Retinal pigment epithelial cell (primary cell): ENCODE measurements at regions not wholly inside any gene's neighbourhood (a gene's known extent, or its start where the extent isn't known, plus 50 kb on each side); places are given as distances from the start of the nearest gene placed in this dataset.

ENCODE experiments used
- DNase-seq: peaks from one replicate; pipeline ENCODE4 v3.0.0-alpha.2; 2010; ENCODE audit warnings: low read depth
- H3K4me3 ChIP-seq: 2 replicates; pipeline ENCODE4 v1.5.1; 2011; ENCODE audit warnings: mild to moderate bottlenecking, low read length, control low read depth, moderate library complexity
- CTCF ChIP-seq: conservative IDR thresholded peaks from 2 replicates; pipeline ENCODE4 v1.5.1; 2011; ENCODE audit warnings: low read depth, low read length, control low read depth, inconsistent platforms

- DNase-seq = no peak
- peak; percentile 71 for TF ChIP-seq CTCF
- no peak overlapping the region for H3K4me3 ChIP-seq
These were observed 128.5 kb upstream of the RAB12 start for GRCh38 chr18:8480506-8481328.

- no peak for TF ChIP-seq CTCF
- H3K4me3 ChIP-seq = no peak overlapping the region
- no peak for DNase-seq
These were observed 124.3 kb upstream of the RAB12 start for GRCh38 chr18:8484951-8485350.

GRCh38 chr18:8489761-8490160 is 119.5 kb upstream of the RAB12 start:
- DNase-seq = no peak
- no peak for TF ChIP-seq CTCF
- H3K4me3 ChIP-seq = no peak overlapping the region

- TF ChIP-seq CTCF = no peak
- no peak overlapping the region for H3K4me3 ChIP-seq
- no peak for DNase-seq
These were observed 117.7 kb upstream of the RAB12 start for GRCh38 chr18:8491516-8491915.

- TF ChIP-seq CTCF = no peak
- no peak for DNase-seq
- H3K4me3 ChIP-seq = no peak overlapping the region
These were observed 116.1 kb upstream of the RAB12 start for GRCh38 chr18:8493141-8493540.

GRCh38 chr18:8496186-8496585 is 113.1 kb upstream of the RAB12 start:
- no peak for DNase-seq
- no peak overlapping the region for H3K4me3 ChIP-seq
- no peak for TF ChIP-seq CTCF

GRCh38 chr18:8498905-8499304 is 110.3 kb upstream of the RAB12 start:
- DNase-seq = no peak
- no peak for TF ChIP-seq CTCF

More at GRCh38 chr18:8498905-8499304, 110.3 kb upstream of the RAB12 start:
- no peak overlapping the region for H3K4me3 ChIP-seq
